Endothelial cell (in vitro differentiated cells): ENCODE measurements at regions not wholly inside any gene's neighbourhood (a gene's known extent, or its start where the extent isn't known, plus 50 kb on each side); places are given as distances from the start of the nearest gene placed in this dataset.

Source experiments
- DNase-seq: peaks from one replicate; pipeline ENCODE4 v3.0.0; 2021; ENCODE audit warnings: low spot score
- H3K27ac Mint-ChIP-seq: one replicate; pipeline ENCODE4 v1.8.0; 2021; ENCODE audit warnings: mixed read lengths, inconsistent platforms; ENCODE audit not compliant: unreplicated experiment
- H3K27me3 Mint-ChIP-seq: one replicate; pipeline ENCODE4 v1.8.0; 2021; ENCODE audit warnings: mild to moderate bottlenecking, moderate library complexity, mixed read lengths, inconsistent platforms; ENCODE audit not compliant: unreplicated experiment
- H3K36me3 Mint-ChIP-seq: one replicate; pipeline ENCODE4 v1.8.0; 2021; ENCODE audit warnings: mild to moderate bottlenecking, low read depth, mixed read lengths, inconsistent platforms; ENCODE audit not compliant: unreplicated experiment
- H3K4me1 Mint-ChIP-seq: one replicate; pipeline ENCODE4 v1.8.0; 2021; ENCODE audit warnings: mild to moderate bottlenecking, mixed read lengths, inconsistent platforms; ENCODE audit not compliant: unreplicated experiment
- H3K4me3 Mint-ChIP-seq: one replicate; pipeline ENCODE4 v1.8.0; 2021; ENCODE audit warnings: mild to moderate bottlenecking, mixed read lengths, inconsistent platforms; ENCODE audit not compliant: unreplicated experiment
- H3K9me3 Mint-ChIP-seq: one replicate; pipeline ENCODE4 v1.8.0; 2021; ENCODE audit warnings: mixed read lengths, inconsistent platforms; ENCODE audit not compliant: unreplicated experiment
- TF ChIP-seq, protein P1 (sequence below): fragments of 200-600 bp; sonication (generic); IDR thresholded peaks from one replicate; pipeline ENCODE4 v1.5.0; 2021; ENCODE audit warnings: antibody characterized with exemption; ENCODE audit not compliant: unreplicated experiment

DNA sequence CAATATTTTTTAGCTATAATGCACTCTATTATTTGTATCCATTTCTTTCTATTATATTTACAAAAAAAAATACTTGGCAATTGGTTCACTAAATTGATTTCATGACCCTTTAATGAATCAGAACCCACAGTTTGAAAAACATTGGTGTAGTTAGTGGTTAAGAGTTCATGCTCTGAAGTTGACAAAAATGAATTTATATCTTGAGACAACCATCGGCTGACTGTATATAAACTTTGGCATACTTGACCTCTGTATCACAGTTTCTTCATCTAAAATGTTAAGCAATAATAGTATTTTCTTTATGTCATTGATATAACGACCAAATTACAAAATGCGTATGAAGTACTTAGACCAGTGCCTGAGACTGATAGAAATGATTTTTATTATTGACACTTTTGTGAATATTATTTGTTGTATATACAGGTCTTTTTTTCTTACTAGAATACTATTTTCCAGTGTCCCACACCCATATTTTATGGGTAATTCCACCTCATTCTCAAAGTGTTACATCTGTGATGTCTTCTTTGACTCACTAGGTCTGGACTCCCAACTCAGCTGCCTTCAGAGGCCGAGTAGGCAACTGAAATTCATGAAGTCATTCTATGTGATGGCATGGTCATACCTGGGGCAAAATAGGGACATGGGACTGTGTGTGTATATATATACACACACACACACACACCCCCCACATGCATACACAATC is 459.2 kb downstream of the RFPL4B start:
- Mint-ChIP-seq H3K36me3 (no peaks in the 10 kb centered on the region), H3K9me3 (no peaks in the 10 kb centered on the region), H3K4me3 (no peak overlapping the region), H3K4me1 (peaks cover 3% of the 10 kb centered on the region), H3K27ac (no peak overlapping the region), H3K27me3 (peaks cover 1% of the 10 kb centered on the region)
- DNase-seq = no peak
- TF ChIP-seq, protein P1, sequence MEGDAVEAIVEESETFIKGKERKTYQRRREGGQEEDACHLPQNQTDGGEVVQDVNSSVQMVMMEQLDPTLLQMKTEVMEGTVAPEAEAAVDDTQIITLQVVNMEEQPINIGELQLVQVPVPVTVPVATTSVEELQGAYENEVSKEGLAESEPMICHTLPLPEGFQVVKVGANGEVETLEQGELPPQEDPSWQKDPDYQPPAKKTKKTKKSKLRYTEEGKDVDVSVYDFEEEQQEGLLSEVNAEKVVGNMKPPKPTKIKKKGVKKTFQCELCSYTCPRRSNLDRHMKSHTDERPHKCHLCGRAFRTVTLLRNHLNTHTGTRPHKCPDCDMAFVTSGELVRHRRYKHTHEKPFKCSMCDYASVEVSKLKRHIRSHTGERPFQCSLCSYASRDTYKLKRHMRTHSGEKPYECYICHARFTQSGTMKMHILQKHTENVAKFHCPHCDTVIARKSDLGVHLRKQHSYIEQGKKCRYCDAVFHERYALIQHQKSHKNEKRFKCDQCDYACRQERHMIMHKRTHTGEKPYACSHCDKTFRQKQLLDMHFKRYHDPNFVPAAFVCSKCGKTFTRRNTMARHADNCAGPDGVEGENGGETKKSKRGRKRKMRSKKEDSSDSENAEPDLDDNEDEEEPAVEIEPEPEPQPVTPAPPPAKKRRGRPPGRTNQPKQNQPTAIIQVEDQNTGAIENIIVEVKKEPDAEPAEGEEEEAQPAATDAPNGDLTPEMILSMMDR = no peak

GRCh38 chr6:112821476-112821875 is 474.3 kb downstream of the RFPL4B start:
- DNase-seq = no peak
- Mint-ChIP-seq H3K4me3 (no peak overlapping the region), H3K9me3 (no peaks in the 10 kb centered on the region), H3K36me3 (no peaks in the 10 kb centered on the region), H3K4me1 (peaks cover 2% of the 10 kb centered on the region), H3K27ac (no peak overlapping the region), H3K27me3 (peaks cover 2% of the 10 kb centered on the region)
- TF ChIP-seq, protein P1 = no peak

GRCh38 chr6:112822769-112823168 is 475.6 kb downstream of the RFPL4B start:
- TF ChIP-seq, protein P1 = no peak
- Mint-ChIP-seq H3K27me3 (peaks cover 2% of the 10 kb centered on the region), H3K4me1 (peaks cover 5% of the 10 kb centered on the region), H3K4me3 (no peak overlapping the region), H3K36me3 (no peaks in the 10 kb centered on the region), H3K27ac (no peak overlapping the region), H3K9me3 (no peaks in the 10 kb centered on the region)
- no peak for DNase-seq

DNA sequence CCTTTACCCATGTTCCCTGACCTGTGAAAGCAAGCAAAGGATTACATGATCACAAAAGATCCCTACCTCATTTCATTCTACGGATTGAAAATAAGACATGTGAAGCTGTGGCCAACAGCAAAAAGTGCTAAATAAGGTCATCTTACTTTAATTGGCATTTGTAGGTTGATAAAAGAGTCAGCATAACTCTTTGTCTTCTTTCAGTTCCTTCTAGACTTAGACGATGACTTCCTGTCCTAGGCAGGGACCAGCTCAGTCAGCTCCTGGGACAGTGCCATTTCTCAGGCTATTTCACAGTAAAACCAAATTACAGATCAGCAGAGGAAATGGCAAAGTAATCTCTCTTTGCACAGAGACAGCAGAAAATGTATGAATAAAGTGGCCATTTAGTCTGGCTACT is 480.7 kb downstream of the RFPL4B start:
- H3K4me3 Mint-ChIP-seq = no peak overlapping the region
- H3K27ac Mint-ChIP-seq = peak overlapping the region; percentile 33
- DNase-seq = no peak
- TF ChIP-seq, protein P1 = no peak
- H3K27me3 Mint-ChIP-seq = no peaks in the 10 kb centered on the region
- H3K36me3 Mint-ChIP-seq = no peaks in the 10 kb centered on the region
- peaks cover 12% of the 10 kb centered on the region for H3K4me1 Mint-ChIP-seq
- no peaks in the 10 kb centered on the region for H3K9me3 Mint-ChIP-seq

GRCh38 chr6:112831022-112831421 is 483.9 kb downstream of the RFPL4B start:
- H3K4me3 Mint-ChIP-seq = no peak overlapping the region
- no peaks in the 10 kb centered on the region for H3K36me3 Mint-ChIP-seq
- no peaks in the 10 kb centered on the region for H3K9me3 Mint-ChIP-seq
- TF ChIP-seq, protein P1 = no peak
- no peaks in the 10 kb centered on the region for H3K27me3 Mint-ChIP-seq
- H3K27ac Mint-ChIP-seq = no peak overlapping the region
- DNase-seq = no peak
- peaks cover 12% of the 10 kb centered on the region for H3K4me1 Mint-ChIP-seq
